HEK293 (cell line): ENCODE measurements at regions not wholly inside any gene's neighbourhood (a gene's known extent, or its start where the extent isn't known, plus 50 kb on each side); places are given as distances from the start of the nearest gene placed in this dataset.

Experiments
- ZBTB49 ChIP-seq: fragments of 450-650 bp; formaldehyde crosslinking; IDR thresholded peaks from 2 replicates; pipeline ENCODE4 v1.5.1; 2016; ENCODE audit warnings: missing biosample characterization, missing genetic modification characterization, low read depth
- ZNF155 ChIP-seq: fragments of 450-650 bp; formaldehyde crosslinking; IDR thresholded peaks from 2 replicates; pipeline ENCODE4 v1.5.1; 2016; ENCODE audit warnings: missing biosample characterization, missing genetic modification characterization
- ZNF521 ChIP-seq: fragments of 450-650 bp; formaldehyde crosslinking; IDR thresholded peaks from 2 replicates; pipeline ENCODE4 v1.5.1; 2017; ENCODE audit warnings: missing biosample characterization, mild to moderate bottlenecking, missing genetic modification characterization
- TF ChIP-seq, protein P1 (sequence below): fragments of 450-650 bp; formaldehyde crosslinking; IDR thresholded peaks from 2 replicates; pipeline ENCODE4 v1.5.1; 2016; ENCODE audit warnings: missing biosample characterization, missing genetic modification characterization

DNA sequence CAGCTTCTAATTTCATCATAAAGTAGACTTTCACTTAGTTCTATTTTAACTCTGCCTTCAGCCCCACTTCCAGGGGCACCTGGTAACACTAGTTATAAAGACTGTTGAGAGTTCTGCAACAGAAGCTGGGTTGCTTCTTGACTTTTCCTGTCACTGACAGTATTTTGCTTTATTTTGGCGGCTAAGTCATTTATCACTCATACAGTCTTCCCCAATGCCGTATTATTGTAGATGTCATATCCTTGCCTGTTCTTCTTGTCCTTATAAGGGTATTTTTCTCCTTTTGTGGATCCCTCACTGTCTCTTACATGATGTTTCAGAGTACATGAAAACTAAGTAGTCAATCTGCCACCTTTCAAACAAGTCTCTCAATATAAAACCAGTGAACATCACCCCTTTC lies 369.0 kb upstream of the PPP2R3A start:
- TF ChIP-seq, protein P1, sequence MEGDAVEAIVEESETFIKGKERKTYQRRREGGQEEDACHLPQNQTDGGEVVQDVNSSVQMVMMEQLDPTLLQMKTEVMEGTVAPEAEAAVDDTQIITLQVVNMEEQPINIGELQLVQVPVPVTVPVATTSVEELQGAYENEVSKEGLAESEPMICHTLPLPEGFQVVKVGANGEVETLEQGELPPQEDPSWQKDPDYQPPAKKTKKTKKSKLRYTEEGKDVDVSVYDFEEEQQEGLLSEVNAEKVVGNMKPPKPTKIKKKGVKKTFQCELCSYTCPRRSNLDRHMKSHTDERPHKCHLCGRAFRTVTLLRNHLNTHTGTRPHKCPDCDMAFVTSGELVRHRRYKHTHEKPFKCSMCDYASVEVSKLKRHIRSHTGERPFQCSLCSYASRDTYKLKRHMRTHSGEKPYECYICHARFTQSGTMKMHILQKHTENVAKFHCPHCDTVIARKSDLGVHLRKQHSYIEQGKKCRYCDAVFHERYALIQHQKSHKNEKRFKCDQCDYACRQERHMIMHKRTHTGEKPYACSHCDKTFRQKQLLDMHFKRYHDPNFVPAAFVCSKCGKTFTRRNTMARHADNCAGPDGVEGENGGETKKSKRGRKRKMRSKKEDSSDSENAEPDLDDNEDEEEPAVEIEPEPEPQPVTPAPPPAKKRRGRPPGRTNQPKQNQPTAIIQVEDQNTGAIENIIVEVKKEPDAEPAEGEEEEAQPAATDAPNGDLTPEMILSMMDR (tag by site-specific recombination) = no peak
- no peak for TF ChIP-seq ZNF155 (tag by site-specific recombination)
- no peak for TF ChIP-seq ZNF521
- TF ChIP-seq ZBTB49 (tag by site-specific recombination) = no peak
